ENCODE measurements at regions not wholly inside any gene's neighbourhood (a gene's known extent, or its start where the extent isn't known, plus 50 kb on each side); places are given as distances from the start of the nearest gene placed in this dataset.

DNA sequence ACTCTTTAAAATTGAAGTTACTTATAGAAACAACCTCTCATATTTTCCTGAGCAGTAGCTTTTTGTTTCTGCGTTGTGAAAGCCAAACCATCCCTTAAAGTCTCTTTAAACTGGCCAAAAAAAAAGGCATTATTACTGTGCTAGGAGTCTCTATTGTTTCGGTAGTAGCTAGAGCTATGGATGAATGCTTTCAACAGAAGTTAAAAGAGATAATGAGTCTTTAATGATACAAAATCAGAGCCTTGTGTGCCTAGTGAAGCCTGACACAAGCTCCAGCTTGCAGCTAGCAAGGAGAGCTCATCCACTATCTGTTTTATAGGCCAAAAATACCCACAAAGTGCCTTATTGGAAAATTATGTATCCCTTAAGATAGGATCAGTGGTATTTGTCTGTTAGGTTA, 360.4 kb upstream of the CDIN1 start:
- Histone ChIP-seq H3K4me1 (no peaks in the 10 kb centered on the region), H3K27me3 (replicated peaks; ENCODE audit: control insufficient read depth, insufficient read depth, low read length) (no peaks in the 10 kb centered on the region), H3K9me3 (no peaks in the 10 kb centered on the region), H3K4me3 (ENCODE audit: low read depth, low read length) (no peak overlapping the region), H3K36me3 (ENCODE audit: control insufficient read depth, insufficient read depth, low read length) (no peaks in the 10 kb centered on the region)
- Mint-ChIP-seq H3K9me3 (ENCODE audit: unreplicated experiment) (peaks cover 12% of the 10 kb centered on the region), H3K4me1 (ENCODE audit: low read depth, unreplicated experiment) (no peaks in the 10 kb centered on the region), H3K27me3 (ENCODE audit: insufficient read depth, unreplicated experiment) (no peaks in the 10 kb centered on the region), H3K27ac (ENCODE audit: unreplicated experiment) (no peak overlapping the region), H3K36me3 (ENCODE audit: insufficient read depth, unreplicated experiment) (no peaks in the 10 kb centered on the region), H3K4me3 (ENCODE audit: unreplicated experiment) (no peak overlapping the region)
- ChIA-PET POLR2A (no interaction called here), CTCF (no interaction called here)
- no TSS peak for BruUV-seq (replicated peaks)
- DNase-seq = no peak
- intact Hi-C loops (cut with micrococcal nuclease; ENCODE audit: unreplicated experiment) = no loop called here
- TF ChIP-seq, protein P1, sequence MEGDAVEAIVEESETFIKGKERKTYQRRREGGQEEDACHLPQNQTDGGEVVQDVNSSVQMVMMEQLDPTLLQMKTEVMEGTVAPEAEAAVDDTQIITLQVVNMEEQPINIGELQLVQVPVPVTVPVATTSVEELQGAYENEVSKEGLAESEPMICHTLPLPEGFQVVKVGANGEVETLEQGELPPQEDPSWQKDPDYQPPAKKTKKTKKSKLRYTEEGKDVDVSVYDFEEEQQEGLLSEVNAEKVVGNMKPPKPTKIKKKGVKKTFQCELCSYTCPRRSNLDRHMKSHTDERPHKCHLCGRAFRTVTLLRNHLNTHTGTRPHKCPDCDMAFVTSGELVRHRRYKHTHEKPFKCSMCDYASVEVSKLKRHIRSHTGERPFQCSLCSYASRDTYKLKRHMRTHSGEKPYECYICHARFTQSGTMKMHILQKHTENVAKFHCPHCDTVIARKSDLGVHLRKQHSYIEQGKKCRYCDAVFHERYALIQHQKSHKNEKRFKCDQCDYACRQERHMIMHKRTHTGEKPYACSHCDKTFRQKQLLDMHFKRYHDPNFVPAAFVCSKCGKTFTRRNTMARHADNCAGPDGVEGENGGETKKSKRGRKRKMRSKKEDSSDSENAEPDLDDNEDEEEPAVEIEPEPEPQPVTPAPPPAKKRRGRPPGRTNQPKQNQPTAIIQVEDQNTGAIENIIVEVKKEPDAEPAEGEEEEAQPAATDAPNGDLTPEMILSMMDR (IDR thresholded peaks at IDR 0.05; ENCODE audit: insufficient read depth in 1 of 2, low read depth in 1 of 2, low read length in 1 of 2, severe bottlenecking in 1 of 2, unreplicated experiment in 1 of 2) = no peak

DNA sequence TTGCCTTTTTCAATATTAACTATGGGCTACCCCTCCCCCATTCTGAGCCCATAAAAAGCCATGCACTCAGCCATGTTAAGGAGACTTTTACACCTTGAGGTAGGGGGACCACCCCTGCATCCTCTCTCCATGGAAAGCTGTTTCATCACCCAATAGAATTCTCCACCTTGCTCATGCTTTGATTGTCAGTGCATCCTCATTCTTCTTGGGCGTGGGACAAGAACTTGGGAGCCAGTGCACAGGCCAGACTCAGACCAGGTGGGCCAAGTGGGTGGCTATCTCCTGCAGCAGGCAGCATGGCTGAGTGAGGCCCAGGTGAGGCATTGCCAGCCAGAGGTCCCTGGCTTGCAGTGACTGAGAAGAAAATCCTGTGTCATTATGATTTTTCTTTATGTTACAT, 357.4 kb upstream of the CDIN1 start:
- Histone ChIP-seq H3K4me1 (no peaks in the 10 kb centered on the region), H3K9me3 (no peaks in the 10 kb centered on the region), H3K36me3 (ENCODE audit: control insufficient read depth, insufficient read depth, low read length) (no peaks in the 10 kb centered on the region), H3K4me3 (ENCODE audit: low read depth, low read length) (no peak overlapping the region), H3K27me3 (replicated peaks; ENCODE audit: control insufficient read depth, insufficient read depth, low read length) (no peaks in the 10 kb centered on the region)
- TF ChIP-seq, protein P1 (IDR thresholded peaks at IDR 0.05; ENCODE audit: insufficient read depth in 1 of 2, low read depth in 1 of 2, low read length in 1 of 2, severe bottlenecking in 1 of 2, unreplicated experiment in 1 of 2) = no peak
- no peaks in the 10 kb centered on the region for H3K4me1 Mint-ChIP-seq (ENCODE audit: low read depth, unreplicated experiment)
- H3K27ac Mint-ChIP-seq (ENCODE audit: unreplicated experiment) = no peak overlapping the region
- DNase-seq = no peak
- no peak overlapping the region for H3K4me3 Mint-ChIP-seq (ENCODE audit: unreplicated experiment)
- no TSS peak for BruUV-seq (replicated peaks)
- ChIA-PET CTCF (no interaction called here), POLR2A (no interaction called here)
- no peaks in the 10 kb centered on the region for H3K36me3 Mint-ChIP-seq (ENCODE audit: insufficient read depth, unreplicated experiment)
- intact Hi-C loops (cut with micrococcal nuclease; ENCODE audit: unreplicated experiment) = no loop called here
- H3K27me3 Mint-ChIP-seq (ENCODE audit: insufficient read depth, unreplicated experiment) = no peaks in the 10 kb centered on the region
- H3K9me3 Mint-ChIP-seq (ENCODE audit: unreplicated experiment) = peaks cover 12% of the 10 kb centered on the region

DNA sequence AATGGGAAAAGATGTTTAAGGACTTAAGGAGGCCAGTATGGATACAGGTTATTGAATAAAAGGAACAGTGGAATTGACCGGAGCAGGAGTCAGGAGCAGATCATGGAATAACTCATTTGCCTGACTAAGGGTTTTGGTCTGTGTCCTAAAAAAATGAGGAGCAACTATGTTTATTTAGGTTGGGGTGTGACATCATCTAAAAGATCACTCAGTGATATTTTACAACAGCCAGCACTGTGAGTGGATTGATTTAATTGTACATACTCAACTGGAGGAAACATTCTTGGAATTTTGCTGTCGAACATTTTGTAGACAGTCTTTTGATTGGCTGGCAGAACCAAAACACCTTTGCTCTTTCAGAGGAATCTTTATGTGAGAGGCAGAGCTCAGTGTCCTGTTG, 348.6 kb upstream of the CDIN1 start:
- H3K27me3 ChIP-seq (replicated peaks; ENCODE audit: control insufficient read depth, insufficient read depth, low read length) = no peaks in the 10 kb centered on the region
- no peaks in the 10 kb centered on the region; the same call in 1 of the 2 replicates for H3K9me3 ChIP-seq
- H3K27me3 Mint-ChIP-seq (ENCODE audit: insufficient read depth, unreplicated experiment) = no peaks in the 10 kb centered on the region
- POLR2A ChIA-PET = no interaction called here
- CTCF ChIA-PET = no interaction called here
- no peaks in the 10 kb centered on the region for H3K36me3 ChIP-seq (ENCODE audit: control insufficient read depth, insufficient read depth, low read length)
- no peak overlapping the region for H3K27ac Mint-ChIP-seq (ENCODE audit: unreplicated experiment)
- BruUV-seq (replicated peaks) = no TSS peak
- H3K36me3 Mint-ChIP-seq (ENCODE audit: insufficient read depth, unreplicated experiment) = no peaks in the 10 kb centered on the region
- TF ChIP-seq, protein P1 (IDR thresholded peaks at IDR 0.05; ENCODE audit: insufficient read depth in 1 of 2, low read depth in 1 of 2, low read length in 1 of 2, severe bottlenecking in 1 of 2, unreplicated experiment in 1 of 2) = no peak
- no peak for DNase-seq
- no peaks in the 10 kb centered on the region for H3K9me3 Mint-ChIP-seq (ENCODE audit: unreplicated experiment)
- H3K4me1 ChIP-seq = no peaks in the 10 kb centered on the region
- H3K4me3 ChIP-seq (ENCODE audit: low read depth, low read length) = no peak overlapping the region
- H3K4me1 Mint-ChIP-seq (ENCODE audit: low read depth, unreplicated experiment) = no peaks in the 10 kb centered on the region
- intact Hi-C loops (cut with micrococcal nuclease; ENCODE audit: unreplicated experiment) = no loop called here
- no peak overlapping the region for H3K4me3 Mint-ChIP-seq (ENCODE audit: unreplicated experiment)

All from Caco-2 (cell line).